Gastroesophageal sphincter (tissue), 3 donors: ENCODE measurements at regions not wholly inside any gene's neighbourhood (a gene's known extent, or its start where the extent isn't known, plus 50 kb on each side); places are given as distances from the start of the nearest gene placed in this dataset.

ENCODE experiments used
- EP300 ChIP-seq: sonication (generic); formaldehyde crosslinking; IDR thresholded peaks from one replicate; pipeline ENCODE4 v1.6.1; 2017; ENCODE audit warnings: antibody characterized with exemption, mild to moderate bottlenecking
- TF ChIP-seq, protein P1 (sequence below), 4 experiments: fragments of 200-600 bp in 2 of 4; fragments of 450-650 bp in 2 of 4; sonication (generic) in 1 of 4; IDR thresholded peaks; one replicate each; pipeline ENCODE4 v1.5.1; 2017 to 2019; ENCODE audit warnings: antibody characterized with exemption in 4 of 4, mild to moderate bottlenecking in 2 of 4, moderate library complexity in 2 of 4

DNA sequence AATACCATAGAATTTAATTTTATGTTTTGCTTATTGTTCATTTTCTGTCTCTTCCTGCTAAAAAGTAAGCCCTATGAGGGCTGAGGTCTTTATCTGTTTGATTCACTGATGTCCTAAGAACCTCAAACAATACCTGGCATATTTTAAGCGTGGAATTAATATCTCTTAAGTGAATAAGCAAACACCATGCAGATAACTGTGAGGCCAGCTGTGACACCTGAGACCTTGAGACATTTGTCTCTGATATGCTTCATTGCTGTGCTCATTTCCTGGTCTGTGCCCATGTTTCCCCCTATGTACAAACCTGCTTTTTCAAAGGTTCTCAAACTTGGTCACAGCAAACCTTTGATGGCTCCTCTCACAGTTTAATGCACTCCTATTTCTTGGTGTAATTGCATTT, 254.6 kb downstream of the COG6 start:
- TF ChIP-seq, protein P1, sequence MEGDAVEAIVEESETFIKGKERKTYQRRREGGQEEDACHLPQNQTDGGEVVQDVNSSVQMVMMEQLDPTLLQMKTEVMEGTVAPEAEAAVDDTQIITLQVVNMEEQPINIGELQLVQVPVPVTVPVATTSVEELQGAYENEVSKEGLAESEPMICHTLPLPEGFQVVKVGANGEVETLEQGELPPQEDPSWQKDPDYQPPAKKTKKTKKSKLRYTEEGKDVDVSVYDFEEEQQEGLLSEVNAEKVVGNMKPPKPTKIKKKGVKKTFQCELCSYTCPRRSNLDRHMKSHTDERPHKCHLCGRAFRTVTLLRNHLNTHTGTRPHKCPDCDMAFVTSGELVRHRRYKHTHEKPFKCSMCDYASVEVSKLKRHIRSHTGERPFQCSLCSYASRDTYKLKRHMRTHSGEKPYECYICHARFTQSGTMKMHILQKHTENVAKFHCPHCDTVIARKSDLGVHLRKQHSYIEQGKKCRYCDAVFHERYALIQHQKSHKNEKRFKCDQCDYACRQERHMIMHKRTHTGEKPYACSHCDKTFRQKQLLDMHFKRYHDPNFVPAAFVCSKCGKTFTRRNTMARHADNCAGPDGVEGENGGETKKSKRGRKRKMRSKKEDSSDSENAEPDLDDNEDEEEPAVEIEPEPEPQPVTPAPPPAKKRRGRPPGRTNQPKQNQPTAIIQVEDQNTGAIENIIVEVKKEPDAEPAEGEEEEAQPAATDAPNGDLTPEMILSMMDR (IDR thresholded peaks at IDR 0.05) = no peak
- no peak for TF ChIP-seq EP300
